Activated naive CD4-positive, alpha-beta T cell treated with anti-CD3 and anti-CD28 coated beads, Interleukin-2, amount 10 ng/mL, durations not matched to agents 7 days and 5 days (primary cell): ENCODE measurements at regions not wholly inside any gene's neighbourhood (a gene's known extent, or its start where the extent isn't known, plus 50 kb on each side); places are given as distances from the start of the nearest gene placed in this dataset.
"Not testable (repeated sequence)": the region's sequence is repeated elsewhere in the genome, so short reads cannot be mapped to it uniquely, and the experiment has no call there.

Source experiments
- CTCF ChIA-PET: fragments of 350-600 bp; sonication (Branson Sonifier 250); formaldehyde crosslinking; loops from one replicate; lab custom pipeline; 2021; ENCODE audit warnings: antibody characterized with exemption; lab: Charles Lee
- DNase-seq: peaks from one replicate; pipeline ENCODE4 v3.0.0-alpha.2; 2020
- H3K27ac Mint-ChIP-seq: one replicate; pipeline ENCODE4 v1.8.0; 2021; ENCODE audit warnings: mild to moderate bottlenecking, moderate library complexity, mixed read lengths
- H3K27me3 Mint-ChIP-seq: one replicate; pipeline ENCODE4 v1.8.0; 2021; ENCODE audit warnings: mild to moderate bottlenecking, mixed read lengths
- H3K36me3 Mint-ChIP-seq: one replicate; pipeline ENCODE4 v1.8.0; 2021; ENCODE audit warnings: mixed read lengths
- H3K4me1 Mint-ChIP-seq: one replicate; pipeline ENCODE4 v1.8.0; 2021; ENCODE audit warnings: mixed read lengths
- H3K4me3 Mint-ChIP-seq: one replicate; pipeline ENCODE4 v1.8.0; 2021; ENCODE audit warnings: mild to moderate bottlenecking, moderate library complexity, mixed read lengths
- H3K9me3 Mint-ChIP-seq: one replicate; pipeline ENCODE4 v1.8.0; 2021; ENCODE audit warnings: mixed read lengths

DNA sequence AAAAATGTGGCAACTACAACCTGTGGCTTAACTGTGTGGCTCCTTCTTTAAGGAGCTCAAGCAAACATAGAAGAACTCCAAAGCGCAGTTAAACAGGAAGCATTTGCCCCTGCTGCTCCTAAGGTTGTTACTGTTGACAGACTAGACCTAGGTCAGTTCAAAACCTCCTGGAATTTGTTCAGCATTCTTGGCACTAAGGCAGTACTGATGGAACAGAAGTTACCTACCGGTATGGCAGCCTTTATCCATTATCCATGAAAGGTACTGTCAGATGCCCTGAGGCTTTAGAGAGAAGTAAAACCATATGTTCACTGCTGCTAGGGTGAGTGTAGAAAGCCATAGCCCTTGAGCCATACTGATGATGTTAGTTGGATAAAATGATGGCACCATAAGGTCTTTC, 916.5 kb upstream of the FAT3 start:
- Mint-ChIP-seq H3K27ac (no peak overlapping the region), H3K36me3 (no peaks in the 10 kb centered on the region), H3K9me3 (no peaks in the 10 kb centered on the region), H3K4me1 (no peaks in the 10 kb centered on the region), H3K27me3 (no peaks in the 10 kb centered on the region), H3K4me3 (no peak overlapping the region)
- DNase-seq = no peak
- CTCF ChIA-PET = no interaction called here

DNA sequence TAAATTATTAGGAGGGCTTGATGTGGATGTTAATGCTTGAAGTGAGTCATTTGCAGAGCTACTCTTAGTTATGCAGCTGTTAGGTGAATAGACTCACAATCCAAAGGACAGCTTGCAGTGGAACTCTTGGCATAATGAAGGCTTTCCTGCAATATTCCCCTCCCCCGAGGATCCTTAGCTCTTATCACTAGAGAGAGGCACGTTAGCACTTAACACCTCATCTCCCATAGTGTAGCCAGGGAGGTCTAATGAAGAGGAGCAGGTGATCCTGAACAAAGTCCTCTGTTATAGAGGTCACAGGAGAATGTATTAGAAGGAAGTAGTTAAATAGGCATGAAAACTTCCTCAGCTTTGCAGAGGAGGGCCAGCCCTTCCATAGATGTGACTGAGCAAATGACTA, 919.2 kb upstream of the FAT3 start:
- no peak overlapping the region for H3K27ac Mint-ChIP-seq
- H3K4me3 Mint-ChIP-seq = no peak overlapping the region
- H3K27me3 Mint-ChIP-seq = no peaks in the 10 kb centered on the region
- CTCF ChIA-PET = interaction anchor here (0.6 kb wide), 1 partner anchor 557 kb away, joined by 3 read pairs; no protein-coding TSS in a partner anchor
- H3K36me3 Mint-ChIP-seq = no peaks in the 10 kb centered on the region
- no peak for DNase-seq
- H3K4me1 Mint-ChIP-seq = no peaks in the 10 kb centered on the region
- peaks cover 5% of the 10 kb centered on the region for H3K9me3 Mint-ChIP-seq

DNA sequence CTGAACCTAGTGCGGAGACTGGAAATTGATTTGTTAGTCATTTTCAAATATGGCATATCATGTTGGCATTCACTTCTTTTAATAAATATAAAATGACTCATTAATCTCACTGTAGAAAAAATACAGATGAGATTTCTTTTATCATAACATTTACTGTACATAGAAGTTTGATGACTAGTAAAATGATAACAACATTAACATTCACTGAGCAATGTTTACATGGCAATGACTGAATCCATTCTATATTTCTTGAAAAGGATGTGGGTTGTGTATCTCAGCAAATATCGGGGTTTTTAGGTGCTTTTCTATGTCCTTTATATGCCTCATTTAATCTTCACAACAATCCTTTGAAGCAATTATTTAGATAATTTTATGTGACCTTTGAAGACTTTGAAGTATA, 920.9 kb upstream of the FAT3 start:
- Mint-ChIP-seq H3K9me3 (peaks cover 7% of the 10 kb centered on the region), H3K4me1 (no peaks in the 10 kb centered on the region), H3K36me3 (no peaks in the 10 kb centered on the region), H3K4me3 (no peak overlapping the region), H3K27ac (no peak overlapping the region), H3K27me3 (no peaks in the 10 kb centered on the region)
- no peak for DNase-seq
- CTCF ChIA-PET = no interaction called here

DNA sequence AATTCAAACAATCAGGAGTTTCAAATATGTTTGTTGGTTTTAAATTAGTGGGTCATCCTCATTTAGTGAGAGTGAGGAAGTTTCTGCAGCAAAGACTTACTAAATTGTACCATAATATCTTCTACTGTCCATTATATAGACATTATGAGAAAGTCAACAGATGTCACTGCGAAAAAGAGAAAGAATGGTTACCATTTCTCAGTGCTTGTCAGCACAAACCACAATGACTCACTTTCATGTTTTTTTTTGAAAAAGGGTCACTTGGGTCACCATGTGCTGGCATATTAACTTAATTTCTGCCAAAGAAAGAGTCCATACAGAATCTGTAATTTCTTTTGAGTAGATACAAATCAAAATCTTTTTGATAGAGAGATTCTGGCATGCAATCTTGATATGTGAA, 924.6 kb upstream of the FAT3 start:
- no peaks in the 10 kb centered on the region for H3K27me3 Mint-ChIP-seq
- no peak for DNase-seq

DNA sequence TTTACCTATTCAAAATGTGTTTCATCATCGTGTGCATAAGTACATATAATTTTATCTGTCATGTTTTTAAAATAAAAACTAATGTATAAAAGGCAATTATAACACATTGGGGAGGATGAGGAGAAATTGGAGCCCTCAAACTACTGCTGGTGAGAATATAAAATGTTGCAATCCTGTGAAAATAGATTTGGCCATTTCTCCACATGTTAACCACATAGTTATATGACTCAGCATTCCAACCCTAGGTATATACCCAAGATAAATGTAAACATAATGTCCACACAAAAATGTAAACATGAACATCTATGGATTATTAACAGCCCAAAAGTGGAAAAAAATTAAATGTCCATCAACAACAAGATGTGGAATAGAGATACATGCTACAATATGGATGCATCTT, 928.0 kb upstream of the FAT3 start:
- no peak overlapping the region for H3K27ac Mint-ChIP-seq
- peaks cover 4% of the 10 kb centered on the region for H3K9me3 Mint-ChIP-seq
- CTCF ChIA-PET = no interaction called here
- H3K36me3 Mint-ChIP-seq = no peaks in the 10 kb centered on the region
- no peaks in the 10 kb centered on the region for H3K27me3 Mint-ChIP-seq
- H3K4me1 Mint-ChIP-seq = no peaks in the 10 kb centered on the region
- no peak overlapping the region for H3K4me3 Mint-ChIP-seq
- DNase-seq = no peak

More for the DNA sequence above, 924.6 kb upstream of the FAT3 start:
- CTCF ChIA-PET = no interaction called here
- H3K36me3 Mint-ChIP-seq = no peaks in the 10 kb centered on the region
- no peaks in the 10 kb centered on the region for H3K4me1 Mint-ChIP-seq
- peaks cover 7% of the 10 kb centered on the region for H3K9me3 Mint-ChIP-seq
- H3K27ac Mint-ChIP-seq = no peak overlapping the region
- H3K4me3 Mint-ChIP-seq = no peak overlapping the region

DNA sequence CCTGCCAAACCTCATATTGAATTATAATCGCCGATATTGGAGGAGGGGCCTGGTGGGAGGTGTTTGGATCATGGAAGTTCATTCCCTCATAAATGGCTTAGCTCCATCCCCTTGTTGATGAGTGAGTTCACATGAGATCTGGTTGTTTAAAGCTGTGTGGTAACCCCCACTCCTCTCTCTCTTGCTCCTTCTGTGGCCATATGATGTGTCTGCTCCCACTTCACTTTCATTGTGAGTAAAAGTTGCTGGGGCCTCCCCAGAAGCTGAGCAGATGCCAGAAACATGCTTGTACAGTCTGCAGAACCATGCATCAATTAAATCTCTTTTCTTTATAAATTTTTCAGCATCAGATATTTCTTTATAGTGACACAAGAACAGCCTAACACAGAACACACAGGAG, 929.0 kb upstream of the FAT3 start:
- no peak overlapping the region for H3K4me3 Mint-ChIP-seq
- no peak overlapping the region for H3K27ac Mint-ChIP-seq
- H3K9me3 Mint-ChIP-seq = peaks cover 4% of the 10 kb centered on the region
- CTCF ChIA-PET = no interaction called here
- no peaks in the 10 kb centered on the region for H3K4me1 Mint-ChIP-seq
- no peak for DNase-seq
- H3K36me3 Mint-ChIP-seq = no peaks in the 10 kb centered on the region
- no peaks in the 10 kb centered on the region for H3K27me3 Mint-ChIP-seq

DNA sequence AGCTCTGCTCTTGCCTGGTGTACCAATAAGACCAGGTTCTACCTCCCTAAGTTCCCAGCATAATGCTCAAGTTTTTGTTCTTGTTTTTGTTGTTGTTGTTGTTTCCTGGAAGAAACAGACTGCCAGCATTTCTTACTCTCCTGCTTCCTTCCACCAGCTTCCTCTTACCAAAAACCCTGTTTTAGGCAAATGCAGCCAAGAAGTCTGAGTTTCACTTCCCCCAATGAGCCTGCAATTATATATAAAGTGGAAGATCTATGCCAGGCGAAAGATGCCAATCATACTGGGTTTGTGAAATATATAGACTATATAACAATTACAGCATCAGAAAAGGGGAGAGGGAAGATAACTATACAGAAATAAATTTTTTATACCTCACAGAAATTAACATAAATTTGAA, 931.5 kb upstream of the FAT3 start:
- CTCF ChIA-PET = no interaction called here
- Mint-ChIP-seq H3K9me3 (no peaks in the 10 kb centered on the region), H3K27ac (no peak overlapping the region), H3K36me3 (no peaks in the 10 kb centered on the region), H3K27me3 (no peaks in the 10 kb centered on the region), H3K4me3 (no peak overlapping the region), H3K4me1 (no peaks in the 10 kb centered on the region)
- no peak for DNase-seq

DNA sequence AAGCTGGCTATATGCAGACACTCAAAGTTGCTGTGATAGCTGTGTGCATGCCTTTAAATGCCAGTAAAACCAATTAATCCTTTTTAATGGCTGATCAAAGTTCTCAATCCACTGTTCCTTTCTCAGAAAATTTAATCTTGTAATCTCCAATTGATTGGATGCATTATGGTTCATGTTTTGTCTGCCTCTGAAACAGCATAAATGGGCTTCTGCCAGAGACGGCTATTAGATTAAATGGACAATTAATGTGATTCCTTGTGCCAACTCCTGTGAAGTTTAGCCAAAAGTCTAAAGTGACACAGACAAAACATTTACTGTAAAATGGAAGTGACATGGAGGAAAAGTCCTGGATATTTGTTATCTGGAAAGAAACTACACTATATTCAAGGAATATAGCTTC, 952.5 kb upstream of the FAT3 start:
- CTCF ChIA-PET = no interaction called here
- H3K36me3 Mint-ChIP-seq = no peaks in the 10 kb centered on the region
- H3K27ac Mint-ChIP-seq = no peak overlapping the region
- peaks cover 8% of the 10 kb centered on the region for H3K9me3 Mint-ChIP-seq
- no peak for DNase-seq
- H3K4me3 Mint-ChIP-seq = no peak overlapping the region
- no peaks in the 10 kb centered on the region for H3K4me1 Mint-ChIP-seq
- no peaks in the 10 kb centered on the region for H3K27me3 Mint-ChIP-seq

DNA sequence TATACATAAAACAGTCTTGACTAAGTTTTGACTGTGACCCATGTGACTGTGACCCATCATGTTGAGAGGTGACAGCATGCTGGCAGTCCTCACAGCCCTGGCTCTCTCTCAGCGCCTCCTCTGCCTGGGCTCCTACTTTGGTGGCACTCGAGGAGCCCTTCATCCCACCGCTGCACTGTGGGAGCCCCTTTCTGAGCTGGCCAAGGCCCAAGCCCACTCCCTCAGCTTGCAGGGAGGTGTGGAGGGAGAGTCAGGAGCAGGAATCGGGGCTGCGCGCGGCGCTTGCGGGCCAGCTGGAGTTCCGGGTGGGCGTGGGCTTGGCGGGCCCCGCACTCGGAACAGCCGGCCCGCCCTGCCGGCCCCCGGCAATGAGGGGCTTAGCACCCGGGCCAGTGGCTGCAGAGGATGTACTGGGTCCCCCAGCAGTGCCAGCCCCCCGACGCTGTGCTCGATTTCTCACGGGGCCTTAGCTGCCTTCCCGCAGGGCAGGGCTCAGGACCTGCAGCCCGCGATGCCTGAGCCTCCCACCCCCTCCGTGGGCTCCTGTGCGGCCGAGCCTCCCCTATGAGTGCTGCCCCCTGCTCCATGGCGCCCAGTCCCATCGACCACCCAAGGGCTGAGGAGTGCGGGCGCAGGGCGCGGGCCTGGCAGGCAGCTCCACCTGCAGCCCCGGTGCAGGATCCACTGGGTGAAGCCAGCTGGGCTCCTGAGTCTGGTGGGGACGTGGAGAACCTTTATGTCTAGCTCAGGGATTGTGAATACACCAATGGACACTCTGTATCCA, 955.9 kb upstream of the FAT3 start:
- CTCF ChIA-PET, H3K27me3 Mint-ChIP-seq: not testable (repeated sequence)

DNA sequence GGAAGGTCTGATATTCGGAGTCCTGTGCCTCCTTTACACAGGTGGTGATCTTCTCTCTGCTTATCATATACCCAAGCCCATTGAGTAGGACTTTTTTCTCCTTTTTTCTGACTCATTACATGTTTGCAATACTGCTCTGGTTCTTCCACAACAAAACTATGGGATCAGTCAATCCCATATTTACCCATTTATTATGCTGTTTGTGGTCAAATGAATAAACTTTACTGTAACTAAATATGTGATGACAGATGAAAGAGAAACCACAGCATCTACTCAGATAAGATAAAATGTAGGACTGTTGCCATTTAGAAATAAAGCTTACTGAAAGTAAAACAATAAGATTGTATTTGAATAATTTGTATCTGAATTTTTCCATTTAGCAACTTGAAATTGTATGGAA, 958.7 kb upstream of the FAT3 start:
- Mint-ChIP-seq H3K27ac (no peak overlapping the region), H3K4me1 (no peaks in the 10 kb centered on the region), H3K36me3 (no peaks in the 10 kb centered on the region), H3K27me3 (no peaks in the 10 kb centered on the region), H3K4me3 (no peak overlapping the region), H3K9me3 (peaks cover 8% of the 10 kb centered on the region)
- no peak for DNase-seq
- CTCF ChIA-PET = no interaction called here

More for the DNA sequence above, 955.9 kb upstream of the FAT3 start:
- H3K4me3 Mint-ChIP-seq, H3K27ac Mint-ChIP-seq, H3K9me3 Mint-ChIP-seq, H3K4me1 Mint-ChIP-seq, H3K36me3 Mint-ChIP-seq, DNase-seq: not testable (repeated sequence)

DNA sequence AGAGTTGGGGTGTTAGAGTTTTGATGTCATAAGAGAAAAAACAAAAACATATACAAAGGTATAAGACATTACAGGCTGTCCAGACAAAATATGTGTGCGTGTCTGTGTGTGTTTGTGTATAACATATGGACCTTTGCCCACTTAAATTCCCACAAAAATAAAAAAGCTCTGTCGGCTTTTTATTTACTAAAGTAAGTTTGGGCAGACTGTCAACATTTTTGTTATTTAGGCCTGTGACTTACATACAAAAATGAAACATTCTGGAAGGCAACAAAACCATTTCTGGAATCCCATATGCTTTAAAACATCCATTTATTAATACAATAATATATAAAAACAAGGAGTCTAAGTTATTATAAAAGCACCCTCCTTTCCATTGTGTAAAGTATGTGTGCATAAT, 960.1 kb upstream of the FAT3 start:
- Mint-ChIP-seq H3K27me3 (no peaks in the 10 kb centered on the region), H3K27ac (no peak overlapping the region), H3K4me1 (no peaks in the 10 kb centered on the region), H3K9me3 (no peaks in the 10 kb centered on the region), H3K4me3 (no peak overlapping the region), H3K36me3 (no peaks in the 10 kb centered on the region)
- DNase-seq = no peak
- CTCF ChIA-PET = no interaction called here

DNA sequence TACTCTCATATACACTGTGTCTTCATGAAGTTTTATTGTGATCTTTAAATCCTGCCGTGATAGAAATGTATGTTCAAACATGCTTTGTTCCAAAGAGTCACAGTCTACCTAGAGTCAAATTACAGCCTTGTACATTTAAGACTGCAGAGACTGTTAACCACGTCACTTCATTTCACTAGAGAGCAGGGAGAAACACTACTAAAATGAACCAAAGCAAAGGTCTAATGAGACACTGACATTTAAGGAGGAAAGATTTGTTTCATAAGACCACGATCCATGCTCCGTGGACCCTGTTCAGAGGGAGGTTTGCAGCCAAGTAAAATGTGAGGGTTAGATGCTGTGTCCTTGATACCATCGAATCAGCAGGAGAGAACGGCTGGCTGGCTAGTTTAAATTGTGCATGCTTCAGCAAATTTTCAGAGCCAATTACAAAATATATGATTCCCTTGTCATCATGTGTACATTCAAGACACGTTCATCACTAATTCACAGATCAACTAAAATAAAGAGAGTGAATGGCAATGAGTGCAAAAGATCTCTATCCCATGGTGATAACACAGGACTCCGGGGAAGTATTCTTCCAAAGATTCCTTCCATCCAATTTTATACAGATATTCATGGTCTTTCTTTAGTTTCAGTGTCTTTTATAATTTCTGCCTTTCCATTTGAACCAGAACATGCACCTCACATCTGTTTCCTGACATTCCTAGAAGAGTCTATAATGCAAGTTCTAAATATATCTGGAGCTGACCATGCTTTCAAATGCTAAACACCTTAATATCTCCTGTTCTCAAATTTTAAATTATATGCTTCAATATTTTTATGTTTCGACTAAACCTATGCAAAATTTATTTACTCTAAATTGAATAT, 960.9 kb upstream of the FAT3 start:
- H3K36me3 Mint-ChIP-seq = no peaks in the 10 kb centered on the region
- no peak overlapping the region for H3K27ac Mint-ChIP-seq
- CTCF ChIA-PET = no interaction called here
- no peaks in the 10 kb centered on the region for H3K27me3 Mint-ChIP-seq
- DNase-seq = no peak
- H3K9me3 Mint-ChIP-seq = no peaks in the 10 kb centered on the region
- no peaks in the 10 kb centered on the region for H3K4me1 Mint-ChIP-seq
- H3K4me3 Mint-ChIP-seq = no peak overlapping the region

DNA sequence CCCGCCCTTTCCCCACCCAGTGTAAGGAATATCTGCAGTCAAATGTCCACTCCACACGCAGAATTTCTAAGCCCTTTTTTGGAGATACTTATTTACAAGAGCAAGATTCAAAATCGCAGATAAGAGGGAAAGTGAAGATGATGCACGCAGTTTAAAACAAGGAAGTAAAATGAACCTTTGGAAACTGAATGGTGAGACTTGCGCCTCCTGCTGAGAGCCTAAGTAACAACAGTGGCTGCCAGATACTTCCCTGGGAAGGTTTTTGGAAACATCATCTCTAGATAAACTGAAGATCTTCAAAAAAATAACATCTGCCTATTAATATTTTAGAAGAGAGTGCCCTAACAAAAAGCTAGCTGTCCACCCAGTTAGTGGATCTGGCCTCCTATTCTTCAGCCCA, 963.1 kb upstream of the FAT3 start:
- no peaks in the 10 kb centered on the region for H3K9me3 Mint-ChIP-seq
- no peak overlapping the region for H3K4me3 Mint-ChIP-seq
- DNase-seq = no peak
- H3K27me3 Mint-ChIP-seq = no peaks in the 10 kb centered on the region
- CTCF ChIA-PET = no interaction called here
- H3K4me1 Mint-ChIP-seq = no peaks in the 10 kb centered on the region
- H3K36me3 Mint-ChIP-seq = no peaks in the 10 kb centered on the region
- H3K27ac Mint-ChIP-seq = no peak overlapping the region

DNA sequence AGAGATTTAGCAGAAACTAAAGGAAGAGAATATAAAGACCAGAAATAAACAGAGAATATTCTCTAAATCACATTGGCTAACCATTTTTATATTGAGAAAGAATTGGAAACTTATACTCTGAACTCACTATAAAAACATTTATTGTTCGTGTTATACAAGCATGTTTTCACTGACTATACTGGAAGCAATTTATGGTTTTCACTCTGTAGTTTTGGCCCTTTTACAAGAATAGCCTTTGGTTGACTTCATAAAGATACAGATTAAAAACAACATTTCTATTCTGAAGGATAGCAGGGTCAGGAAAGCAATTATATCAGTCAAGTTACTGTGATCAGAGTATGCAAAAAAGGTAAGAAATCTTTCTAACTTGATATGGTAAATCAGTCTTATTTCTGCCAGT, 965.7 kb upstream of the FAT3 start:
- no peaks in the 10 kb centered on the region for H3K9me3 Mint-ChIP-seq
- H3K27me3 Mint-ChIP-seq = no peaks in the 10 kb centered on the region
- no peak overlapping the region for H3K27ac Mint-ChIP-seq
- CTCF ChIA-PET = no interaction called here
- no peak for DNase-seq
- H3K4me3 Mint-ChIP-seq = no peak overlapping the region
- no peaks in the 10 kb centered on the region for H3K36me3 Mint-ChIP-seq
- H3K4me1 Mint-ChIP-seq = no peaks in the 10 kb centered on the region

DNA sequence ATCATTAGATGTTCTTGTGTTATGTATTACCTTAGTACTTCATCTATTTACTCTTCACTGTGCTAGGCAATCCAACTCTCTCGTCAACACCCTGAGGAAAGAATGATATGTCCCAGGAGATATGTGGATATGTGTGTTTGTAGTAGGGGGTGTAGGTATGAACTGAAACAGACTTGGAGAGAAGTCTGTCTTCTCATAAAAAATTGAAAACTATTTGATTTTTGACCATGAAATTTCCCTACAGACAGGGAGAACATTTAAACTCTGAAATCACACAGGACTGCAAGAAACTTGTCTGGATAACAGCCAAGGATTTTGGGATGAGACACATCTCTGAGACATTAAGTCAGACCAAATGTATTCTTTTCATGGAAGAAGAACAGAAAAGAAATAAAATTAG, 967.0 kb upstream of the FAT3 start:
- H3K27me3 Mint-ChIP-seq = no peaks in the 10 kb centered on the region
- no peaks in the 10 kb centered on the region for H3K36me3 Mint-ChIP-seq
- no peak for DNase-seq
- H3K4me3 Mint-ChIP-seq = no peak overlapping the region
- no peaks in the 10 kb centered on the region for H3K4me1 Mint-ChIP-seq
- peaks cover 3% of the 10 kb centered on the region for H3K9me3 Mint-ChIP-seq
- CTCF ChIA-PET = no interaction called here
- H3K27ac Mint-ChIP-seq = no peak overlapping the region
